ENCODE measurements at regions not wholly inside any gene's neighbourhood (a gene's known extent, or its start where the extent isn't known, plus 50 kb on each side); places are given as distances from the start of the nearest gene placed in this dataset.

GRCh38 chr1:167149793-167150491 lies 56.1 kb downstream of the STYXL2 start:
- no peak for TF ChIP-seq POLR2AphosphoS5 (IDR thresholded peaks at IDR 0.05)
- TF ChIP-seq CTCF (IDR thresholded peaks at IDR 0.05) = no peak
- TF ChIP-seq POLR2A (IDR thresholded peaks at IDR 0.05) = no peak
